ENCODE measurements at regions not wholly inside any gene's neighbourhood (a gene's known extent, or its start where the extent isn't known, plus 50 kb on each side); places are given as distances from the start of the nearest gene placed in this dataset.

DNA sequence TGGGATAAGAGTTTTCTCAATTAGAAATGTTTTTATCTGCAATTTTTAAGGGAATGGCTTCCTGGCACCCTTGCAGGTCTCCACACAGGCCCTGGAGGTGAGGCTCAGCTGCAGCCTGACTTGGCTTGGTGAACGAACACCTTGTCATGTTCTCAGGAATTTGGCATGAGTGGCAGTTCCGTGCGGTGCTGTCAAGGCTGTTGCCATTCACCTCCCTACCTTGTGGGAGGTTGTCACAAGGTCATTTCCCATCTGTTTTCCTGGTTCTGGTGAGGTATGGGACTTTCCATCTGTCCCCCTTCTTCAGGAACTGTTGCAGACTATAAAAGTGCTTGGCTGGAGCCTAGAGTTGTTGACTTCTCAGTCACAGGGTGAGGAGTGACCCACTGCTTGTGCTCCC is 82.9 kb downstream of the ELOVL4 start:
- no peaks in the 10 kb centered on the region for H3K36me3 Mint-ChIP-seq
- H3K27ac Mint-ChIP-seq, result no peak overlapping the region
- H3K4me3 Mint-ChIP-seq, result no peak overlapping the region
- ATAC-seq (replicated peaks), result no peak
- H3K27me3 Mint-ChIP-seq, result peaks cover 14 to 15% of the 10 kb centered on the region in 2 donors
- H3K4me1 Mint-ChIP-seq, result peaks cover 1 to 2% of the 10 kb centered on the region in 2 donors
- H3K9me3 Mint-ChIP-seq, result no peaks in the 10 kb centered on the region
- no peak for DNase-seq

DNA sequence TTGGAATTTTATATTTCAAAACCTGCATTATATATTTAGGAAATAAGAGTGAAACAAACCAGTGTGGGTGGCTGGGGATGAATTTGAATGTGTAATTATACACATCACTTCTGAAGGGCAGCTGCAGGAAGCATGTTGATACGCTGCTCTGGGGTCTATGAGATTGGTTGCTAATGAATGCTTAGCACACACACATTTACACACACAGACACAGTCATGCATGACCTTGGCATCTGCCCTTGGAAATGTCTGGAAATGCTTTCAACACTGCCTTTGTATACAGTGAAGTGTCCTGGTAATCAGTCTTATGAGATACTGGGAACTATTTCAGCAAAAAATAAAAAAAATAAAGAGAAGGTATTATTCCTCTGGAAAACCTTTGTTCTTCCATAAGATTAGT is 83.4 kb downstream of the ELOVL4 start:
- DNase-seq, result no peak
- no peaks in the 10 kb centered on the region for H3K36me3 Mint-ChIP-seq
- H3K27me3 Mint-ChIP-seq, result peaks cover 10 to 13% of the 10 kb centered on the region in 2 donors
- no peaks in the 10 kb centered on the region for H3K9me3 Mint-ChIP-seq
- H3K4me3 Mint-ChIP-seq, result no peak overlapping the region
- H3K4me1 Mint-ChIP-seq, result peaks cover 0 to 1% of the 10 kb centered on the region in 2 donors
- no peak overlapping the region for H3K27ac Mint-ChIP-seq
- ATAC-seq (replicated peaks), result no peak

DNA sequence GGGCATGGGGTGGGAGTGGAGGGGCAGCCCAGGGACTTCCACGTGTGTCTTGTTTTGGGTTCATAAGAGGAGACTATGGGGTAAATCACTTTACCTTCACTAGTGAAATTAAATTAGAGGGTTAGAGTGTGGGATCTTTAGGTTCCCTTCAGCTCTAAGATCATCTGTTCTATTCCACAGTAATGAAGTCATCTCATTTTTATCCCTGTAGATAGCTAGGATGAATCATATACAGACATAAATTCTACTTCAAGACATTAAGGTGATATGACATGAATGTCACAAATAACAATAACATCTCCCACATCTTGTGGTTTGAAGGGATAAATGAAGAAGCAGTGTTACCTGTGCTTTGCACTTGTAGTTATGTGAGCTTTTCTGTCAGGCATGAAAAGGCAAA is 83.8 kb downstream of the ELOVL4 start:
- Mint-ChIP-seq H3K36me3 (no peaks in the 10 kb centered on the region), H3K4me1 (no peaks in the 10 kb centered on the region), H3K27me3 (peaks cover 6 to 11% of the 10 kb centered on the region in 2 donors), H3K27ac (no peak overlapping the region), H3K9me3 (no peaks in the 10 kb centered on the region), H3K4me3 (no peak overlapping the region)
- ATAC-seq (replicated peaks) (no peak), DNase-seq (no peak)

DNA sequence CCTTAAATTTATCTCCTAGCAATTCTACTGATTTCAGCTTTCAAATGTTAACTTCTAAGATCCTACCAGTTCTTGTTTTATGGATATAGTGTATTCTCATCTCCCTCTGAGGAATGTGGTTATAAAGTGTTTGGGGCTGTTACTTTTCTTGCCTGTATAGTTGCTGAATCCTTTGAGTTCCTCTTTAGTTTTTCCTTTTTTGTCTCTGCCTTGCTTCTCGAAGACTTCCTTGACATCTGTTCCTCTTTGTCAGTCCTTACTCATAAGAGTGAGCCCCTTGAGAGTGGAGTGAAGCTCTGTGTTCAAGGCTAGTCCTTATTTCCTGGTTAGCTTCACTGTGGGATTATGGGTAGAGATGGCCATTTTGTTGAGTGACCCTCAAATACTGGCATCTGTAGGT is 84.6 kb downstream of the ELOVL4 start:
- no peaks in the 10 kb centered on the region for H3K9me3 Mint-ChIP-seq
- DNase-seq, result no peak
- no peaks in the 10 kb centered on the region for H3K36me3 Mint-ChIP-seq
- ATAC-seq (replicated peaks), result no peak
- no peak overlapping the region for H3K4me3 Mint-ChIP-seq
- no peaks in the 10 kb centered on the region for H3K4me1 Mint-ChIP-seq
- H3K27ac Mint-ChIP-seq, result no peak overlapping the region
- H3K27me3 Mint-ChIP-seq, result peaks cover 5 to 8% of the 10 kb centered on the region in 2 donors

DNA sequence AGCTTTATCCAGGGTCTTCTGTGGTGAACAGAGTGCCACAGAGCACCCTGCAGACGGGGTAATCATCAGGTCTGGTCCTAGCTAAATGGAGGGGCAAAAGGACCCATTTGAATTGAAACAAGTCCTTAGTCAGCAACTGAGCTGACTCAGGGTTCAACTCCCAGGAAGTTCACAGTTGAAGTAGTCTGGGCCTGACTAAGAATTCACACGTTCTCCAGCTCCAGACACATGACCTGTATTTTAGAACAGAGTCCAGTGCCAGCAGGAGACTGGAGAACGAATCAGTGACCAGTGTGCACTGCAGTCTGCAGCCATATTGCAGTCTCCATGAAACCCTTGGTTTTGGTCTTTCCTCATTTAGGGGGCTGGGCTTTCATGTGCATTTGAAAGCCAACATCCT is 85.2 kb downstream of the ELOVL4 start:
- DNase-seq, result no peak

DNA sequence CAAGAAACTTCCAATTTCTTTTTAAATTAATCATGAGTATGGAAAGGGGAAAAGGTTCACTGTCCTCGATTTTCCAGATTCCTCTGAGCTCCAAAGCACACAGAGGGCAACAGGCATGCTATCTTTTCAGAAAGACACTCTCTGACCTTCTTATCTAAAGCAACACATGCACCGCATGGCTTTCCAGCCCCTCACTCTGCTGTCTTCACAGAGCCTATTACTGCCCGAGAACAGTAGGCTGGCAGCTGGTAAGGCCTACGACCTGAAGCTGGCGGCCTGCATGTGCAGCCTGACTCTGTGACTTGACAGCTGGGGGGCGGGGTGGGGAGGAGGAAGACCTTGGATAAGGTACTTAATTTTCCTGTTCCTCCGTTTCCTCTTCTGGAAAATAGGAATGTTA is 86.3 kb downstream of the ELOVL4 start:
- ATAC-seq (replicated peaks), result no peak
- Mint-ChIP-seq H3K27ac (no peak overlapping the region), H3K36me3 (no peaks in the 10 kb centered on the region), H3K4me1 (no peaks in the 10 kb centered on the region), H3K4me3 (no peak overlapping the region), H3K27me3 (peaks cover 0 to 4% of the 10 kb centered on the region in 2 donors), H3K9me3 (no peaks in the 10 kb centered on the region)
- DNase-seq, result no peak

More for the DNA sequence above, 85.2 kb downstream of the ELOVL4 start:
- H3K4me1 Mint-ChIP-seq, result no peaks in the 10 kb centered on the region
- H3K27ac Mint-ChIP-seq, result no peak overlapping the region
- ATAC-seq (replicated peaks), result no peak
- no peaks in the 10 kb centered on the region for H3K9me3 Mint-ChIP-seq
- no peak overlapping the region for H3K4me3 Mint-ChIP-seq
- H3K27me3 Mint-ChIP-seq, result peaks cover 5 to 8% of the 10 kb centered on the region in 2 donors
- no peaks in the 10 kb centered on the region for H3K36me3 Mint-ChIP-seq

DNA sequence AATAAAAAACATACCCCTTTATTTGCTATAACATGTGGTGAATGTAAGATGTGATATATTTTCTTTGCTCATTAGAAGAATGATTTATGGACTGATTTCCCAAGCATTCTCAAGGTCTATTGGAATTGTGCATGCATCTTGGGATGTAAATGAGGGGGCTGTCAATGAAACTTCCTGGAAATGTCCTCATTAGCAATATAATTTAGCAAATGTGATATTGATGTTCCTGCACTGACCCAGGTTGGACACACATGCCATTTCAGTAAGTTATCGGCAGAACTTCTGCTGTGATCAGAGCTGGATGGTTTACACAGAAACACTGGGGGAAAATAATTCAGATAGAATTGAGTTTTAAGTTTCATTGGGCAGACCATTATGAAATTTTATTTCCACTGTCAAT is 99.9 kb downstream of the ELOVL4 start:
- H3K36me3 Mint-ChIP-seq, result no peaks in the 10 kb centered on the region
- DNase-seq (no peak), ATAC-seq (replicated peaks) (no peak)
- H3K9me3 Mint-ChIP-seq, result peaks cover under 1 to 1% of the 10 kb centered on the region in 2 donors
- H3K4me1 Mint-ChIP-seq, result peaks cover under 1 to 2% of the 10 kb centered on the region in 2 donors
- H3K27ac Mint-ChIP-seq, result no peak overlapping the region
- no peak overlapping the region for H3K4me3 Mint-ChIP-seq
- H3K27me3 Mint-ChIP-seq, result peaks cover 19 to 26% of the 10 kb centered on the region in 2 donors

DNA sequence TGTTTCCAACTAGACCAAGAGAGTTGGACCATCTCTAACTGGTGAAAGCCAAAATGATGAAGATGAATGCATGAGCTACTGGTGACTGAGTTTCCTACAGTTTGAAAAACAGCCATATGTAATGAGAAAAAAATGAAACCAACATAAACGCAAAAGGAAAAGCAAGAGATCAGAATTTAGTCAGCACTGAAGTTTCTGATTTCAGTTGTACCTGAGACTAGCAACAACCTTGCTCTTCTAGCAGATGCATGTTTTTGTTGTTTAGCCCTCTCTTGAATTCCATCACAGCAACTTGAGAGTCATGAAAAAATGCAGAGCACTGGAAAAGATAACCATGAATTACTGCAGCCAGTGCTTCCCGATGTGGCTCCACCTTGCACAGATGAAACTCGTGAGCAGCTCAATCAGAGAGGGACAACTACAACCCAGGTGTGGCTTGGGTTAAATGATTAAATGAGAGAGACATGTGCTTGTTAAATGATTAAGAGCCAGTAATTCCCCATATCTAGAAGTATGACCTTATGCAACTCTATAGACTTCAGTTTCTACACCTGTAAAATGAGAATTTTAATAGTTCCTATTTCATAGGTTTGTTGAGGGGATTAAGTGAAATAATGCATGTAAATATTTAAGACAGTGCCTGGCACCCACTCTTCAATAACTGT is 104.8 kb downstream of the ELOVL4 start:
- Mint-ChIP-seq H3K27me3 (peaks cover 12 to 13% of the 10 kb centered on the region in 2 donors), H3K4me1 (peaks cover 10 to 22% of the 10 kb centered on the region in 2 donors), H3K9me3 (peaks cover 0 to 3% of the 10 kb centered on the region in 2 donors), H3K27ac (peak overlapping the region; percentile 48), H3K4me3 (no peak overlapping the region), H3K36me3 (no peaks in the 10 kb centered on the region)
- DNase-seq, result no peak
- peak; percentile 3 to 13 for ATAC-seq (replicated peaks)

DNA sequence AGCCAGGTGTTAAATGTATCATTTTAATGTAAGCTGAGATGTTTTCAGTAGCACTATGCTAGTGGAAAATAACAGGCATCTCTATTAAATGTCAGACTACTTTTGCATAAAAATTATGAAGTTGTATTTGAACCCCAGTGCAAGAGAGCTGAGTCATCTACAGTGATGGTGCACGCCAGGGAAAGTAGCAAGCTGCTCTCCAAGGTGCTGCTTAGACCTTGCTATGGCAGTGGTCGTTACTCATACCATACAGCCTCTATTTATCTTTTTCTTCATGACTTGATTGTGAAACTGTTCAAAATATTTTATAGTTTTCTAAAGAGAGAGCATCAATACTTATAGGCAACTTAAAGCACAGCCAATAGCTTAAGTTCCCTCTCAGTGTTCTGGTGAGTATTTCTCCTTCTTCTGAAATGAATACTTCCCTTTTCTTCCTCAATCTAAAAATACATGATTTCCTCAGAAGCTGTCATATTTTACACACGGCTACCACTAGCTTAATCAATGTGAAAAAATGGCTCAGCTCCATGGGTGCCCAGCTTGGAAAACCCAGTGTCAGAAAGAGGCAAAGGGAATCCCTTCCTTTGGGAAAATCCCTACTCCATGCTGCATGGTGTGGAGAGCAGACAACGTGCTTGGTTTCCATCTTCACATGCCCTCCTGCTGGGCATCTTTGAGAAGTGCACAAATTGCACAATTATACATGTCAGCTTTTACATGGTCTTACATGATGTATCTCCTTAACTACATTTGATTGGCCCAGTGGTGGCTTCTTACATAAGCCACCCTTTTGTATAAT is 105.6 kb downstream of the ELOVL4 start:
- Mint-ChIP-seq H3K27ac (peak overlapping the region; percentile 48), H3K36me3 (no peaks in the 10 kb centered on the region), H3K4me3 (peak overlapping the region in 1 of 2 donors; percentile 16), H3K4me1 (peaks cover 10 to 22% of the 10 kb centered on the region in 2 donors), H3K9me3 (peaks cover 0 to 4% of the 10 kb centered on the region in 2 donors), H3K27me3 (peaks cover 9 to 12% of the 10 kb centered on the region in 2 donors)
- DNase-seq, result no peak
- peak; percentile 81 to 88 for ATAC-seq (replicated peaks)

DNA sequence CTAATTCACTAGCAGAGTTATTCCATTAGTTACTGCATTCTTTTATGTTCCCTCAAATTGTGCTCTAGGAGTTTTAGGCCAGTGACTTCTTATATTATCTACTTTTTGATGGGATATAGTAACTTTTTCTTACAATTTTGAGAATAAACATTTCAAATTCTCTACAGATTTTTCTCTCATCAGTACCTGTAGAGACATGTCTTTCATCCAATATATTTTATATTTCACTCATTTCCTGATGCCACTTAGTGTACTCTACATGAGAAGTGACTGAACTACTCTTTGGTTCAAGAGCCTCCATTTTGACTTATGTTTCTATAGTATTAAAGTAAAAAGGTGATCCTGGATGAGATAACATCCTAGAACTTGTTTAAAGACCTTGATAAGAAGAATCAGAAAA is 108.5 kb downstream of the ELOVL4 start:
- Mint-ChIP-seq H3K27me3 (peaks cover 5 to 8% of the 10 kb centered on the region in 2 donors), H3K4me1 (peaks cover 10 to 22% of the 10 kb centered on the region in 2 donors), H3K9me3 (peaks cover 0 to 4% of the 10 kb centered on the region in 2 donors), H3K36me3 (no peaks in the 10 kb centered on the region), H3K4me3 (no peak overlapping the region), H3K27ac (no peak overlapping the region)
- ATAC-seq (replicated peaks) (no peak), DNase-seq (no peak)

DNA sequence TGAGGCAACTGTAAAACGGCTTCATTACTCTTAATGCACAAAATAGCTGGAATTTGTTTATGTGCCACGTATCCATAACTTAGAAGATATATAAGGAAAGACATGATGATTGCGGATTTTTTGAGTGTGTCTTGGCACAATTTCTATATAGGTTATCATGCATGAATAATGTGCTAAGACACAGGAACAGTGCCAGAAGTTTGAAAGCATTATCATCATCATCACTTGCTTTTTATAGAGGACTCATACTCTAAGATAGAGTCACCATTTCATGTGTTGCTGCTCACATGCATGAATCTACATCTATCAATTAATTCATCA is 113.4 kb downstream of the ELOVL4 start:
- H3K27ac Mint-ChIP-seq, result no peak overlapping the region
- H3K36me3 Mint-ChIP-seq, result no peaks in the 10 kb centered on the region
- H3K4me1 Mint-ChIP-seq, result no peaks in the 10 kb centered on the region
- DNase-seq (no peak), ATAC-seq (replicated peaks) (no peak)
- peaks cover 5 to 7% of the 10 kb centered on the region in 2 donors for H3K27me3 Mint-ChIP-seq
- peaks cover 0 to 2% of the 10 kb centered on the region in 2 donors for H3K9me3 Mint-ChIP-seq
- no peak overlapping the region for H3K4me3 Mint-ChIP-seq

DNA sequence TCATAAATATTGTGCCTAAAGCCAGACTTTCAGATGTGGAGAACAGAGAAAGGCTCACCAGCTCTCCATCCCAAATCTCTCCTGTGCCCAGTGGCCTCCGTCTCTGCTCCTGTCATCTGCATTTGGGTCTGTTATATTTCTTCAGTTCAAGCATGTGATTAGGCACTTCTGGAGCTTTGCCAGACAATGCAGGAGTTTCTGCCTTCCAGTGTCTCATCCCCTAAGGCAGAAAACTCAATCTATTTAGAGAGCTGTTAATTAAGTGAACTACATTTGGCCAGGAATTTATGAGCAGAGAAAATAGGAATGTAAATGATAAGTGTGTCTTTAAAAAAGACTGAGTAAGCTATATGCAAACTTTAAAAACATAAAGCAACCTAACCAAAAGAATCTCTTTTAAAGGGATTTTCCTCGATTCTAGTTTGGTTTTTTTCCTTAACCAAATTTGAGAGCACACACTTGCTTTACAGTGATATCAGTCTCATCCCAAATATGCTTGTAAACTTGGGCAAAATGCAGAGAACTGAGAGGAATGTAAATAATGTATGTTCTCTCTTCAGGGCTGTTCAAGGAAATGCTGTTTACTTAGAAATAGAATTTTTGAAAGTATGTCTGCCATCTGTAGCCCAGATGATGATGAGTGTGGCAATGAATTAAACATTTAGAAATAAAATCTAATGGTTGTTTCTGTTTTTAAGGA is 113.9 kb downstream of the ELOVL4 start:
- ATAC-seq (replicated peaks) (no peak), DNase-seq (no peak)
- no peaks in the 10 kb centered on the region for H3K36me3 Mint-ChIP-seq
- H3K27ac Mint-ChIP-seq, result no peak overlapping the region
- H3K4me1 Mint-ChIP-seq, result no peaks in the 10 kb centered on the region
- peaks cover 0 to 2% of the 10 kb centered on the region in 2 donors for H3K9me3 Mint-ChIP-seq
- no peak overlapping the region for H3K4me3 Mint-ChIP-seq
- peaks cover 5 to 7% of the 10 kb centered on the region in 2 donors for H3K27me3 Mint-ChIP-seq

DNA sequence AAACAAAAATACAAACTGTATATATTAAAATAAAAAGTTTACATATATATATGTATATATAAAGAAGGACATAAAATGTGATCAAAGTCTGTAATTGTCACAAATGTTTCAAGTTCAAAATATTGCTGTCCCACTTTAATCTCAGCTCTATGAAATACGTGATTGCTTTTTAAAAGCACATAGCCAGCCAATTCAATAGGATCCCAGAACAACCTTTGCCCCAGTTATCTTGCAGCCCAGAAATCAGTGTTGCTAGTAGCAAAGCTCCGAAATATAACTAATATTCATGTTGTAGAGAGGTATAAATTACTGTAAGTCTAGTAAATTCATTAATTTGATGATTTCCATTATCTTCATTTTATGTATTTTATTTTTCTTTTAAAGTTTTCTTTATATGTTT is 114.6 kb downstream of the ELOVL4 start:
- H3K27me3 Mint-ChIP-seq, result peaks cover 7% of the 10 kb centered on the region in 2 donors
- H3K9me3 Mint-ChIP-seq, result peaks cover 0 to 3% of the 10 kb centered on the region in 2 donors
- H3K4me3 Mint-ChIP-seq, result no peak overlapping the region
- ATAC-seq (replicated peaks) (no peak), DNase-seq (no peak)
- H3K4me1 Mint-ChIP-seq, result no peaks in the 10 kb centered on the region
- H3K27ac Mint-ChIP-seq, result no peak overlapping the region
- H3K36me3 Mint-ChIP-seq, result no peaks in the 10 kb centered on the region

DNA sequence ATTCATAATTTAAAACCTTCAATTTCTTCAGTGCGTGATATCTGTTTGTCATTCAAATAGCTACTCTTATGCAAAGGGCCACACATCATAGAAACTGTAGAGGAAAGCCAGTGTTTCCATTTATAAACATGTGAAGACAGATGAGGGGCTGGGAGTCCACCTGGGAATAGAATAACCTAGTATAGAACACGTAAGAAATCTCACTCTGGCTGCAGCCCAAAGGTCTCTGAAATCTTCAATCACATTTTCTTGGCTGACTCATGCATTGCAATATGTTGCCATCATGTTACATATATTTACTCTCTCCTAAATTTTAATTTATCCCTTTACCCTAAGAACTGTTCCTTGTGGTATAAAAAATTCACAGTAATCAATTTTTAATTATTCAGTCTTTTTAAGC is 123.2 kb downstream of the ELOVL4 start:
- no peak overlapping the region for H3K4me3 Mint-ChIP-seq
- no peaks in the 10 kb centered on the region for H3K4me1 Mint-ChIP-seq
- no peak for DNase-seq
- no peak overlapping the region for H3K27ac Mint-ChIP-seq
- H3K27me3 Mint-ChIP-seq, result peaks cover 3 to 19% of the 10 kb centered on the region in 2 donors
- H3K36me3 Mint-ChIP-seq, result no peaks in the 10 kb centered on the region
- no peak for ATAC-seq (replicated peaks)
- peaks cover 0 to 3% of the 10 kb centered on the region in 2 donors for H3K9me3 Mint-ChIP-seq

All from stimulated activated naive B cell treated with anti-CD40 and anti-IgM and Interleukin-4, amounts not matched to agents 10 μg/mL and 1 μg/mL and 100 μg/mL, for 72 hours (primary cell).